GM06990 (cell line): ENCODE measurements at regions not wholly inside any gene's neighbourhood (a gene's known extent, or its start where the extent isn't known, plus 50 kb on each side); places are given as distances from the start of the nearest gene placed in this dataset.

Source experiments
- DNase-seq: peaks from one replicate; pipeline ENCODE4 v3.0.0-alpha.2; 2011; ENCODE audit not compliant: insufficient read length; ENCODE audit errors: extremely low read depth
- H3K27me3 ChIP-seq: replicated peaks from 2 replicates; pipeline ENCODE4 v1.6.0; 2011; ENCODE audit warnings: low read length; ENCODE audit not compliant: control insufficient read depth, insufficient read depth
- H3K36me3 ChIP-seq: 2 replicates; pipeline ENCODE4 v1.5.1; 2011; ENCODE audit warnings: low read length; ENCODE audit not compliant: control insufficient read depth, insufficient read depth
- H3K4me3 ChIP-seq: replicated peaks from 2 replicates; pipeline ENCODE4 v1.5.1; 2011; ENCODE audit warnings: low read depth, mild to moderate bottlenecking, control low read depth, low read length
- TF ChIP-seq, protein P1 (sequence below): IDR thresholded peaks from 2 replicates; pipeline ENCODE4 v1.5.1; 2011; ENCODE audit warnings: low read length, control low read depth, mild to moderate bottlenecking, inconsistent platforms; ENCODE audit not compliant: insufficient read depth, poor library complexity, severe bottlenecking

DNA sequence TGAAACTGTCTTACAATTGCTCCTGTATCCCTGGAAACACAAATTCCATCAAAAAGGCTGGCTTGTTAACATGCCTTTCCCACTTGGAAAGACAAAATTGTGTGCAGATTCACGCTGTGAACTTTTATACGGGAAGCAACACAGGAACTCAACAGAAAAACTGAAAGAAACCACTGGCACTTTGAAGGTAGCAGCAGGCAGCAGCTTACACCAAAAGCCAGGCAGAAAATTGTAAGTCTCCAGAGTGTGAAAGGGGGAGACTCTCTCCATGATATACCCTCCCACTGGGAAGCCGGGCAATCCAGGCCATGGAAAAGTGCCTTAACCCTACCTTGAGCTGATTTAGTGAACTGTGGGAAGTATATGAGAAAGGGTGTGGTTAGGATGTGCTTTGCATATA, 943.7 kb downstream of the CDH18 start:
- Histone ChIP-seq H3K36me3 (no peaks in the 10 kb centered on the region), H3K27me3 (no peaks in the 10 kb centered on the region), H3K4me3 (no peak overlapping the region)
- TF ChIP-seq, protein P1, sequence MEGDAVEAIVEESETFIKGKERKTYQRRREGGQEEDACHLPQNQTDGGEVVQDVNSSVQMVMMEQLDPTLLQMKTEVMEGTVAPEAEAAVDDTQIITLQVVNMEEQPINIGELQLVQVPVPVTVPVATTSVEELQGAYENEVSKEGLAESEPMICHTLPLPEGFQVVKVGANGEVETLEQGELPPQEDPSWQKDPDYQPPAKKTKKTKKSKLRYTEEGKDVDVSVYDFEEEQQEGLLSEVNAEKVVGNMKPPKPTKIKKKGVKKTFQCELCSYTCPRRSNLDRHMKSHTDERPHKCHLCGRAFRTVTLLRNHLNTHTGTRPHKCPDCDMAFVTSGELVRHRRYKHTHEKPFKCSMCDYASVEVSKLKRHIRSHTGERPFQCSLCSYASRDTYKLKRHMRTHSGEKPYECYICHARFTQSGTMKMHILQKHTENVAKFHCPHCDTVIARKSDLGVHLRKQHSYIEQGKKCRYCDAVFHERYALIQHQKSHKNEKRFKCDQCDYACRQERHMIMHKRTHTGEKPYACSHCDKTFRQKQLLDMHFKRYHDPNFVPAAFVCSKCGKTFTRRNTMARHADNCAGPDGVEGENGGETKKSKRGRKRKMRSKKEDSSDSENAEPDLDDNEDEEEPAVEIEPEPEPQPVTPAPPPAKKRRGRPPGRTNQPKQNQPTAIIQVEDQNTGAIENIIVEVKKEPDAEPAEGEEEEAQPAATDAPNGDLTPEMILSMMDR = no peak
- no peak for DNase-seq

DNA sequence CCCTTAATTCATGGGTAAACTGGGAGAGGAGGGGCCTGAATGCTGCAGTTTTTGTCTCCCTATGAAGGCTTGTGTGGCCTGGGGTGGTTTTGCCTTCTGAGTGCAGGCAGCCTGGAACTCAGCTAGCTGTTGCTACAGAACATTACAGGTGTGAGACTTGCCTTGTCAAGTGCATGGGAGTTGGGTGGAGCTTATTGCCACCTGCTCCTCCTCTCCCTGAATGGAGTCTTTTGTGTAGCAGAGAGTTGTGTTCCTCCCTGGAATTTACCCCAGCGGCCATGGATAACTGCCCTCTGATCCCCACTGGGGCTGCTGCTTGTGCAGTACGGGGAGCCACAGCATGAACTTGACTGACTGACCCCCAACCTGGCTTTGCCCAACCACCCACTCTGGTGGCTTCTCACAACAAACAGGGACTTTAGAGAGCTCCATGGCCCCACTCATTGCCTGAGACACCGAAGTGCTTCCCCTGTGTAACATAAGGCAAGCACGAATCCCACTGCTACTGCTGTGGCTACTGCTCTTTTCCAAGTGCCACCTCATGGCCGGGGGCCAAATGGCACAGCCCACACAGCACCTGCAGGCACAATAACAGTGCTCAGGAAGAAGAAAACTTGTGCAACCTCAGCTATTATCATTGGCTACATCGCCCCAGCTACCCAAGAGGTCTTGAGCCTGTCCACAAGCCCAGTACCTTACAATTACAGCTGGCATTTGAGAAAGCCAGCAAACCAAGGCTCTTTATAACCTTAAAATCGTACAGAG, 942.9 kb downstream of the CDH18 start:
- TF ChIP-seq, protein P1 = no peak
- no peak overlapping the region for H3K4me3 ChIP-seq
- no peaks in the 10 kb centered on the region for H3K27me3 ChIP-seq
- no peaks in the 10 kb centered on the region for H3K36me3 ChIP-seq
- no peak for DNase-seq

DNA sequence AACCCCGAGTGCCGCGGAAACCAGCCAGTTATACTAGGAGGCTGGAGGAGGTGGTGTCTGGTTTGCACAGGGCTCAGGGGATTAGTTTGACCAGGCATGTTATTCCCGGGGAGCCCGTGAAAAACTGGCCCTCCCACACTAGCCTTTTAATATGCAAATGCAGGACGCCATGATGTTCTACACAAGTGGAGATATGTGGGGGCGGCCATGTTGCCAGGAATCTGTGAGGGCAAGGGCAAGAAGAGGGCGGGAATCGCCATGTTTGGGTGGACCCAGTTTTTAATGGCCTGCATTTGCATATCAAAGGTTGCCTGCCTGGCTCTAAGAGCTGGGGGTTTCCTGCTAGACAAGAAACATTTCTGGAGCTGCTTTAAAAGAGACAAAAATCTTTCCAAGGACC, 940.7 kb downstream of the CDH18 start:
- no peaks in the 10 kb centered on the region for H3K27me3 ChIP-seq
- no peaks in the 10 kb centered on the region for H3K36me3 ChIP-seq
- no peak for DNase-seq
- TF ChIP-seq, protein P1 = no peak
- H3K4me3 ChIP-seq = no peak overlapping the region

DNA sequence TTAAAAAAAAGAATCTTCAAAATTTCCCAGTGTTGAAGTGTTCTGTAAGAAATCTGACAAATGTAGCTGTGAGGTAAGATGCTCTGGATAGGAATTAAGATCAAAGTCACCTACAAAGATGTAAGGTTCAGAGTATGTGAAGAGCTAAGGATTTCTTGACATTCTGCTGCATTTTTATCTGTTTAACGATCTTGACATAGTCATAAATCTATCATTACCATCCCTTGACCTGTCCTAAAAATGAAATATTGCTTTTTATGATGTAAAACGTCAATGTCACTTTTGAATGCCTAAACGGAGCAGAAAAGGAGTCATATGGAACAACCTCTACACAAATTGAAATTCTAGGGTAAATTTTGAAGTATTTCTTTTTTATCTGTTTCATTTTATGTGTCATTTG, 939.3 kb downstream of the CDH18 start:
- H3K36me3 ChIP-seq = no peaks in the 10 kb centered on the region
- no peak for DNase-seq
- TF ChIP-seq, protein P1 = no peak
- H3K27me3 ChIP-seq = no peaks in the 10 kb centered on the region
- H3K4me3 ChIP-seq = no peak overlapping the region

DNA sequence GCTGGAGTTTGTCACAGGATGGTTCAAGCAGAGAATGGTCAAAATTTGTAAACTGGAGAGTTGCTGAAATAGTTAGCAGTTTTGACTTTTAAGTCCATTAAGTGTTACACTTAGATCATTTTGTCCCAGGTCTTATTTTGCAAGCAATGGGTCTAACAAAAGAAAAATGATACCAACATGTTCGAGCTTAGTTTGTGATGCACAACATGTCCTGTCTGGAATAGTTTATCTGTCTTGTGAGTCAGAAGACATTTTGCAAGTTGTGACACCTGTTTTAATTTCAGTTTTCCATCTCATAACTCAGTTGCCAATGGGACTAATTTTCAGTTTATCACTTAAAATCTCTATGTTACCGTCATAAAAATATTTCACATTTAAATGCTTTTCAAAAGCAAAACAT, 929.8 kb downstream of the CDH18 start:
- Histone ChIP-seq H3K36me3 (no peaks in the 10 kb centered on the region), H3K4me3 (no peak overlapping the region), H3K27me3 (no peaks in the 10 kb centered on the region)
- TF ChIP-seq, protein P1 = no peak
- no peak for DNase-seq

DNA sequence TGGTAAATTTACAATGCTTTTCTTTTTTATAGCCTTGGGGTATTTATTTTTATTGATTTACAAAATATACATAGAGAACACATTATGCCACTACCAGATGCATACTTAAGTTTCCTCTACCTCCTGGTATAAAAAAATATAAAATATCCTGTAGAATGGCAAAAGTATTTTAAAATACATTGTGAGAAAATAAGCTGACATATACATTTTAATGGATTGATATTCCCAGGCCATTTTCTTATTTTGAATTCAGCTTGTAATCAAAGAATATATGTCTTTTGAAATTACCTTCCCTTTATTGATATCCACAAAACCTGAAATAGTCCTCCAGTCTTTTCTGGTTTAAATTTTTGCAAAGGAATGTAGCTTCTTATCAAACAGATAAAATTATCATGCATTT, 923.9 kb downstream of the CDH18 start:
- no peak for DNase-seq
- Histone ChIP-seq H3K36me3 (no peaks in the 10 kb centered on the region), H3K4me3 (no peak overlapping the region), H3K27me3 (no peaks in the 10 kb centered on the region)
- TF ChIP-seq, protein P1 = no peak
